ENCODE measurements at regions not wholly inside any gene's neighbourhood (a gene's known extent, or its start where the extent isn't known, plus 50 kb on each side); places are given as distances from the start of the nearest gene placed in this dataset.
"Not testable (repeated sequence)": the region's sequence is repeated elsewhere in the genome, so short reads cannot be mapped to it uniquely, and the experiment has no call there.

GRCh38 chr4:141290771-141291170, 70.1 kb downstream of the ZNF330 start:
- no peak for DNase-seq

DNA sequence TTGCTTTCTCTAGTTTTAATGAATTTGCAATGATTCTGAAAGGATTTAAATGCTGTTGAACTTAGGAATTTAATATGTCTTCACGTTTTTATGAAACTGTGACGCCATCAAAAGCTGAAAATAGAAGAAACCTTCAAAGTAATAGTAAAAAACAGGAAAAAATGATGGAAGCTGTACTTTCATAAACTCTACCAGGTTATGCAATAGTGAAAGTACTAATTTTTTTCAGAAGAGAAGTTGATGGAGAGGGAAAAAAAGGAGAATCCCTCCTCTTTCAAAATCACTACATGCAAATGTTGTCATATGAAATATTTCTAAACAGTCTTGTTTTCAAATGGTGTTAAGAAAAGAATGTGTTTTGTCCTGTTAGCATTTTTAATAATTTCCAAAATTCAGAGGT, 73.6 kb downstream of the ZNF330 start:
- no peak for DNase-seq

GRCh38 chr4:141301216-141301615, 80.5 kb downstream of the ZNF330 start:
- DNase-seq: no peak

DNA sequence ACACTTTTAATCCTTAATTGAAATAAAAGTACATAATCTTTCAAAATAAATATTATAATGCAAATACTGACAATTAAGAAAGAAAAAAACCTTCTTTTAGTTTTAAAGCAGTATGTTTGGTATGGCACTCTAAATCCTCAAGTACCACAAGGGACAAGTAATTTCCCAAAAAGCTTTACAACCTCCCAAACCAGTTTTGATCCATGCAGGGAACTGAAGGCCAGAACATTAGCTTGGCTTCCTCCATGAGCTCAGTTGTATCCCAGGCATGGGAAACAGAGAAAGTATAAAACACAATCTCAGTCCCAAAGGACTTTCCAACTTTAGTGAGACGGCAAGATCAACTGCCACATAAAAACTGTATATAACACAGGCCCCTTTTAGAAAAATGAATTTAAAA, 82.2 kb downstream of the ZNF330 start:
- DNase-seq: no peak

DNA sequence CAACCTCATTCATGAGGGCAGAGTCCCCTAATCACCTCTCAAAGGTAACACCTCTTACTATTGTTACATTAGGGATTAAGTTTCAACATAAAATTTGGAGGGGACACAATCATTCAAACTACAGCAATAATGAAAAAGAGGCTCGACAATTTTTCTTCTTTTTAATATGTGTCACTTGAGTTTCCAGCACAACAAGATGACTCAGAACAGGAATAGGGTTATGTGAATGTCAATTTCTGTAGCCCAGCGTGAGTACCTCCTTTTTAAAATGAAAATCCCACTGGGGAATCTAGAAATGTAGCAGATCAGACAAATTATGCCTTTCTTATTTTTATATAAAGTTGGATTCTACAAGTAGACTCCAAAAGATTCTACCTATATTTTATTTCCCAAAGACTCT, 83.7 kb downstream of the ZNF330 start:
- DNase-seq: no peak

- no peak for DNase-seq
Measured at GRCh38 chr4:141306331-141306730, 85.6 kb downstream of the ZNF330 start.

GRCh38 chr4:141307241-141307689, 86.6 kb downstream of the ZNF330 start:
- no peak for DNase-seq

GRCh38 chr4:141309874-141310273, 89.2 kb downstream of the ZNF330 start:
- no peak for DNase-seq

- DNase-seq: no peak
Measured at GRCh38 chr4:141311246-141312204, 90.8 kb downstream of the ZNF330 start.

GRCh38 chr4:141314627-141315026, 93.9 kb downstream of the ZNF330 start:
- DNase-seq: no peak

DNA sequence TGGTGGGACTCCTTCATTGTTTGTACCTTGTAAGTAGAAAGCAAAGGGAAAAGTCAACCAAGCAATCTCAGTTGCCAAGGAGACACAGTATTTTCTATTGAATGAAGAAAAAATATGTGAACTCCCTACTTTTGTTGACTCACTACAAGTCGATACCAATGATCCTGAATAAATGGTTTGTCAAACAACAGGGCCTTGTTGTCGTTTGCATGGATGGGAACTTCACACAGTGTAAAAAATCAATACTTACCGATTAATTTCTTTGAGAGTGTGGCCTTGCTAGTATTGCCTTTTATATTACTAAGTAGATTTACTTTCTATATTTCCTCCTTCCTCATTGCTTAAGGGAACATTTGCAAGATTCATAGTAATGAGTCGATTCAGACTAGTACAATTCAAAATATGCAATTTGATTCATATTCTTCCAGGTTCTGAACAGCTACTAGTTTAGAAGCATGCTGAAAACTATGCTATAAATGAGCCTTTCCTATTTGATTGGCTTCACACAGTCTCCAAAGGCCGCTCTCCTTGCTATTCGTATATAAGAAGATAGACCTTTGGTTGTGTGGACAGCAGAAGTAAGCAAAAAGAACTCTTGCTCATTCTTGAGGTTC, 108.0 kb downstream of the ZNF330 start:
- DNase-seq: no peak

- DNase-seq: no peak
Measured at GRCh38 chr4:141329174-141329569, 108.5 kb downstream of the ZNF330 start.

DNA sequence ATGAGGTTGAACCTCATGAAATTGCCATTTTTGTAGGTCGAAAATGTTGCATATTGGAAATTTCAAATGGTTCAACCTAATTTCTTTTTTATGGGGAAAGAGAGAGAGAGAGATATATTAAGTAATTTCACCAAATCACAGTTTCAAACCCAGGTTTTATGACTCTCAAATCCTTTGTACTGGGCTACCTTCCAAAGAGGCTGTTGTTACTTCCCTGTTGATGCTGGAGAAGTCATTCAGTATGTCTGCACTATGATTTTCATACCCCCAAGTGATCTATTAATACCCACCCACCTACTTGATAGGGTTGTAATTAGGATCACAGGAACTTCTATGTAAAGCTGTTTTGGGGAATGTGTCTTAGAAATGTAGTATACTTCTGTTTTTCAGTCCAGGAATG, 109.9 kb downstream of the ZNF330 start:
- no peak for DNase-seq

DNA sequence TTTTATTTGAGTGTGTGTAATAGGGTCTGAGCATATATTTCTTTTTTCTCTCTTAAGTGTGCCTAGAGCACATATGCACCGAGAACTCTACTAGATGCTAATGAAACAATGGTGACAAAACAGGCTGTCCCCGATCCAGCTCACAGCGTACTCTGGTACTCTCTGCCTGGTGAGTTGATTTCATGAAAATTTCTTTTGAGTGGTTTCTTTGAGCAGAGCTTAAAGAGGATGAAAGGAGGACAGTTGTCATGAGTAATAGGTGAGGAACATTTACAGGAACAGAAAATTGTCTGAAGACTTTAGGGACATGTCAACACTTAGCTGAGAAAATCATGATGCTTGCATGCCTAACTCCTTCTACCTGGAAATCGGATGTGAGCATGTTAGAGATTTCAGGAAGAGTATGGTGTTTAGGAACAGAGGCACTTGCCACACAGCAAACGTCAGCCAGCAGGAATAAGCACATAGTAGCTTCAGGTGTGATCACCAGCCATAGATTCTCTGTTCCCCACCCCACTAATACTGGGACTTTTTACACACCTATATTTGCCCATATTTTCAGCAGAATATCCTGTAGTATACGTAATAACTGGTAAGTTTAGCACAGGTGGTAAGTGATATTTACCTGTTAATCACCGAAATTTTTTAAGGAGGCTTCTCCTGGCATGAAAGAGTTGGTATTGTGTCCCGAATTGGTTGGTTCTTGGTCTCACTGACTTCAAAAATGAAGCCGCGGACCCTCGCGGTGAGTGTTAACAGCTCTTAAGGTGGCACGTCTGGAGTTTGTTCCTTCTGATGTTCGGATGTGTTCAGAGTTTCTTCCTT, 111.1 kb downstream of the ZNF330 start:
- no peak for DNase-seq

GRCh38 chr4:141332359-141333181, 111.9 kb downstream of the ZNF330 start:
- not testable (repeated sequence) for DNase-seq

DNA sequence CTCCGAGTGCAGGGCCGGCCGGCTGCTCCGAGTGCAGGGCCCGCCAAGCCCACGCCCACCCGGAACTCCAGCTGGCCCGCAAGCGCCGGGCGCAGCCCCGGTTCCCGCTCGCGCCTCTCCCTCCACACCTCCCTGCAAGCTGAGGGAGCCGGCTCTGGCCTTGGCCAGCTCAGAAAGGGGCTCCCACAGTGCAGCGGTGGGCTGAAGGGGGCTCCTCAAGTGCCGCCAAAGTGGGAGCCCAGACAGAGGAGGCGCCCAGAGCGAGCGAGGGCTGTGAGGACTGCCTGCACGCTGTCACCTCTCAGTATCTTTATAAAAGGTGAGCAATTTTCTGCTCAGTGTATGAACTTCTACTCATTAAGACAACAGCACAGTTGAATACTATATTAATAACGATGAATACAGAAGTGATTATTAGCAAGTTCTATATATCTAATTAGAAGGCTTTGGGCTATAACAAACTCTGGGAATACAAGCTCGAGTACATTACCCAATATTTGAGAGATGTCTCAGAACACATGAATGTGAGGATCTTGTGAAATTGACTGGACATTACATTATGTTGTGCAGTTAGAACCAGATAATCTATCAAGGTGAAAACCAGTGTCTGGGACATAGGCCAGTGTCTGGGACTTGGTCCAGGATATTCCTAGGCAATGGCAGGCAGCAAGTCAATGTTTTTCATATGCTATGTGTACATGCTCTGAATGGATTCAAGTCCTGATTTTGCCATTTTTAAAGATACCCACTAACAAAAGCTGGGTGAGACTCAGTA, 112.9 kb downstream of the ZNF330 start:
- not testable (repeated sequence) for DNase-seq

DNA sequence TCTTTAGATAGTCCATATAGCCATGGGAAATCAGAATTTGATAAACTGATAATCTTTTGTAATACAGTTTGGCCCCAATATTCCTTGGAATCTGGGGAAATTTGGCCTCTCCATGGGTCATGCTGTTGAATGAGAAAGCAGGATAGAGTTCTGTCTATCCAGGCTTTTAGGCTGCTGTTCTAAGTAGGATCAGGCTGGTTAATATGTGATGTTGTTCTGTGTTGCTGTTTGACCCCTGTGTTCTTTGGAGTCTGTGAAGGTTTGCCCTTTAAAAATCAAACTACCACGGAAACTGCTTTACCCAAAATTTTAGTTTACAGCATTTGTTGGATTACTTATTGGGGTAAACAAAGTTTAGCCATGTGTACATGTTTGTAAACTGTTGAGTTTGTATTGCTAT, 114.5 kb downstream of the ZNF330 start:
- no peak for DNase-seq

GRCh38 chr4:141338238-141338637, 117.5 kb downstream of the ZNF330 start:
- DNase-seq: no peak

- no peak for DNase-seq
Measured at GRCh38 chr4:141339391-141339790, 118.7 kb downstream of the ZNF330 start.

GRCh38 chr4:141339966-141340365, 119.3 kb downstream of the ZNF330 start:
- no peak for DNase-seq

- DNase-seq: no peak
Measured at GRCh38 chr4:141340458-141340857, 119.8 kb downstream of the ZNF330 start.

DNA sequence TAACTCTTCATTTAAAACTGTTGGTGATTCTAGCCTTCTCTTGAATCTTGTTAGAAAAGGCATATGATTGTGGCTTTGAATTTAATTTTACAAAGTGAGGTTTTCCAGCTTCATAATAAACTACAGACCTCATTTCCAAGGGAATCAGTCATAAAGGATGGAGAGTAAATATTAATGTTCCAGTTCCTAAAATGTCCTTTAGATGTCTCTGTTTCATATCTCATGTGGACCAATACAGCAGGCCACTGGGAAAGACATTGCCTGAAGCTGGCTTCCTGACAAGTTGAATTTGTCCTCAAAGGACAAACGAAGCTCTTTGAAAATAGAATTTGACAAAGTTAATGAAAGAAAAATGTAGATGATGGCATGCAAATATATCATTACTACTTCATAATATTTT, 125.4 kb downstream of the ZNF330 start:
- no peak for DNase-seq
